CD4-positive, CD25-positive, alpha-beta regulatory T cell (primary cell): ENCODE measurements at regions not wholly inside any gene's neighbourhood (a gene's known extent, or its start where the extent isn't known, plus 50 kb on each side); places are given as distances from the start of the nearest gene placed in this dataset.

Source experiments
- ATAC-seq, 2 donors: fragments of 150-1000 bp; cut with Tn5 transposase; one replicate each; pipeline ENCODE4 v1.10.0; 2021; ENCODE audit warnings: low read depth in 2 of 2, moderate number of reproducible peaks in 2 of 2, moderate library complexity in 1 of 2
- DNase-seq, 3 donors: peaks; one replicate each; pipeline versions ENCODE4 v3.0.0 to v3.0.0-alpha.2; 2012 to 2022; ENCODE audit warnings: mixed read lengths in 1 of 3
- H3K27ac ChIP-seq: one replicate; pipeline ENCODE4 v1.7.0; 2013; ENCODE audit warnings: mild to moderate bottlenecking, low read length; ENCODE audit not compliant: insufficient read depth, poor library complexity, severe bottlenecking
- H3K27me3 ChIP-seq: one replicate; pipeline ENCODE4 v1.7.0; 2013; ENCODE audit warnings: low read length; ENCODE audit not compliant: control insufficient read depth, insufficient read depth
- H3K36me3 ChIP-seq: one replicate; pipeline ENCODE4 v1.7.0; 2013; ENCODE audit warnings: mild to moderate bottlenecking, low read length, moderate library complexity; ENCODE audit not compliant: control insufficient read depth, insufficient read depth
- H3K4me1 ChIP-seq: 2 replicates; pipeline ENCODE4 v1.7.0; 2013; ENCODE audit warnings: mild to moderate bottlenecking, low read length; ENCODE audit not compliant: insufficient read depth, control insufficient read depth, poor library complexity, severe bottlenecking
- H3K4me3 ChIP-seq: one replicate; pipeline ENCODE4 v1.7.0; 2013; ENCODE audit warnings: low read depth, mild to moderate bottlenecking, low read length, moderate library complexity
- H3K9me3 ChIP-seq, 2 experiments: 1 replicate in 1 of 2; 2 replicates in 1 of 2; pipeline ENCODE4 v1.7.0; 2013; ENCODE audit warnings: low read length in 2 of 2, mild to moderate bottlenecking in 1 of 2, moderate library complexity in 1 of 2; ENCODE audit not compliant: control insufficient read depth in 2 of 2
- H3K27ac Mint-ChIP-seq, 3 donors: one replicate each; pipeline ENCODE4 v1.8.0; 2020 to 2022; ENCODE audit warnings: mild to moderate bottlenecking in 3 of 3, mixed read lengths in 3 of 3, moderate library complexity in 2 of 3
- H3K27me3 Mint-ChIP-seq: one replicate; pipeline ENCODE4 v1.8.0; 2022; ENCODE audit warnings: mild to moderate bottlenecking, mixed read lengths
- H3K36me3 Mint-ChIP-seq: one replicate; pipeline ENCODE4 v1.8.0; 2020; ENCODE audit warnings: mixed read lengths
- H3K4me1 Mint-ChIP-seq, 4 donors: one replicate each; pipeline ENCODE4 v1.8.0; 2020 to 2022; ENCODE audit warnings: mixed read lengths in 4 of 4, mild to moderate bottlenecking in 1 of 4
- H3K4me3 Mint-ChIP-seq, 4 donors: one replicate each; pipeline ENCODE4 v1.8.0; 2020 to 2022; ENCODE audit warnings: mild to moderate bottlenecking in 4 of 4, mixed read lengths in 4 of 4, moderate library complexity in 3 of 4
- H3K9me3 Mint-ChIP-seq, 7 donors: one replicate each; pipeline ENCODE4 v1.8.0; 2020 to 2022; ENCODE audit warnings: mixed read lengths in 7 of 7, mild to moderate bottlenecking in 3 of 7, moderate library complexity in 2 of 7

- Histone ChIP-seq H3K27me3 (no peaks in the 10 kb centered on the region), H3K9me3 (peaks cover 0 to 3% of the 10 kb centered on the region in 2 experiments), H3K36me3 (no peaks in the 10 kb centered on the region), H3K4me1 (no peaks in the 10 kb centered on the region), H3K4me3 (no peak overlapping the region), H3K27ac (no peak overlapping the region)
- Mint-ChIP-seq H3K4me1 (no peaks in the 10 kb centered on the region), H3K4me3 (no peak overlapping the region), H3K36me3 (no peaks in the 10 kb centered on the region), H3K27me3 (no peaks in the 10 kb centered on the region), H3K27ac (no peak overlapping the region), H3K9me3 (peaks cover 2 to 17% (median 8%) of the 10 kb centered on the region in 7 donors)
- DNase-seq (no peak), ATAC-seq (no peak)
These were observed 447.0 kb upstream of the TCF4 start for GRCh38 chr18:56034949-56035348.

- Histone ChIP-seq H3K27me3 (no peaks in the 10 kb centered on the region), H3K4me1 (no peaks in the 10 kb centered on the region), H3K36me3 (no peaks in the 10 kb centered on the region), H3K9me3 (peaks cover 0 to 3% of the 10 kb centered on the region in 2 experiments), H3K27ac (no peak overlapping the region), H3K4me3 (no peak overlapping the region)
- no peaks in the 10 kb centered on the region for H3K36me3 Mint-ChIP-seq
- DNase-seq, result no peak
- no peaks in the 10 kb centered on the region for H3K27me3 Mint-ChIP-seq
- H3K4me1 Mint-ChIP-seq, result no peaks in the 10 kb centered on the region
- no peak overlapping the region for H3K27ac Mint-ChIP-seq
- peaks cover 2 to 10% (median 6%) of the 10 kb centered on the region in 7 donors for H3K9me3 Mint-ChIP-seq
- H3K4me3 Mint-ChIP-seq, result no peak overlapping the region
- no peak for ATAC-seq
These were observed 442.1 kb upstream of the TCF4 start for GRCh38 chr18:56030060-56030459.

DNA sequence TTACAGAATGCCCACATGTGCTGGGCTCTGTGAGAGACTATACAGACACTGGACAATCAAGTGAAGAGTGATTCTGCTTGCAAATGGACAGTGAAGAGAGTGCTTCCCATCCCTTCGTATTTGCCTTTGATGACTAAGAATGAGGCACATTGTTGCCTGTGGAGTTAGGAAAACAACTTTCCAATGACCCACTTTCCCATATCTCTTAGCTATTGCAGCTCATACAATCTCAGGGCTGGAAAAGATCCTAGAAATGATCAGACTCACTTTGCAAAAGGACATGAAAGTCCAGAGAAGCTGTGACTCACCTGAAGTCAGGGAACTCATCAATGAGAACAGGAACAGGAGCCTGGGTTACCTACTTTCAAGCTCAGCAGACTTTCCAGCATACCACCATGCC is 440.5 kb upstream of the TCF4 start:
- ATAC-seq (no peak), DNase-seq (no peak)
- Mint-ChIP-seq H3K4me1 (no peaks in the 10 kb centered on the region), H3K4me3 (no peak overlapping the region), H3K9me3 (peaks cover 0 to 9% (median 3%) of the 10 kb centered on the region in 7 donors), H3K27ac (no peak overlapping the region), H3K27me3 (no peaks in the 10 kb centered on the region), H3K36me3 (no peaks in the 10 kb centered on the region)
- no peak overlapping the region for H3K4me3 ChIP-seq
- H3K36me3 ChIP-seq, result no peaks in the 10 kb centered on the region
- no peaks in the 10 kb centered on the region for H3K27me3 ChIP-seq
- no peaks in the 10 kb centered on the region for H3K4me1 ChIP-seq
- H3K9me3 ChIP-seq, result peaks cover 0 to 3% of the 10 kb centered on the region in 2 experiments
- no peak overlapping the region for H3K27ac ChIP-seq

DNA sequence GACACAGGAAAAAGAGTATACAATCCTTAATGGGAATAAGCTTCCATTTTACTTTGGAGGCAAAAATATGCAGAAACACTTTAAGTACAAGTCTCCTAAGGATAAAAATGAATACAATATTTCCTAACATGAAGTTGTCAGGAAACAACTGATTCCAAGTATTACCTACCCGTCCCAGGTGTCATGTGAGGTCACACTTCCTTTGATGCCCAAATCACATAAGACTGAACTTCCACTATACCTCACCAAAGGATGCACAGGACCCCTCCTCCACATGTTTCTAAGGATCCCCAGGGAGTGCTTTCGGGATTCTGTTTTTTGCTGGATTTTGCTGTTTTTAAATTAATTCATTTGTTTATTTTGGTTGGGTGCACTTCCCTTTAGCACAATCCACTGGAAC is 438.5 kb upstream of the TCF4 start:
- H3K9me3 Mint-ChIP-seq, result peaks cover 0 to 12% (median 3%) of the 10 kb centered on the region in 7 donors
- H3K27ac ChIP-seq, result no peak overlapping the region
- H3K4me3 Mint-ChIP-seq, result no peak overlapping the region
- no peak for DNase-seq
- no peaks in the 10 kb centered on the region for H3K4me1 ChIP-seq
- no peaks in the 10 kb centered on the region for H3K27me3 Mint-ChIP-seq
- H3K36me3 Mint-ChIP-seq, result no peaks in the 10 kb centered on the region
- no peak for ATAC-seq
- H3K36me3 ChIP-seq, result no peaks in the 10 kb centered on the region
- H3K27me3 ChIP-seq, result no peaks in the 10 kb centered on the region
- no peak overlapping the region for H3K27ac Mint-ChIP-seq
- H3K4me3 ChIP-seq, result no peak overlapping the region
- H3K4me1 Mint-ChIP-seq, result no peaks in the 10 kb centered on the region
- H3K9me3 ChIP-seq, result no peaks in the 10 kb centered on the region

- H3K27me3 Mint-ChIP-seq, result no peaks in the 10 kb centered on the region
- no peaks in the 10 kb centered on the region for H3K9me3 ChIP-seq
These were observed 433.8 kb upstream of the TCF4 start for GRCh38 chr18:56021809-56022195.

GRCh38 chr18:56021136-56021808 is 433.3 kb upstream of the TCF4 start:
- no peak overlapping the region for H3K27ac Mint-ChIP-seq
- no peaks in the 10 kb centered on the region for H3K36me3 ChIP-seq
- no peaks in the 10 kb centered on the region for H3K9me3 ChIP-seq
- no peak for ATAC-seq
- H3K4me1 Mint-ChIP-seq, result no peaks in the 10 kb centered on the region
- H3K9me3 Mint-ChIP-seq, result peaks cover 0 to 10% (median 3%) of the 10 kb centered on the region in 7 donors
- no peaks in the 10 kb centered on the region for H3K36me3 Mint-ChIP-seq
- H3K27me3 ChIP-seq, result no peaks in the 10 kb centered on the region
- H3K27me3 Mint-ChIP-seq, result no peaks in the 10 kb centered on the region
- H3K4me3 ChIP-seq, result no peak overlapping the region
- no peak for DNase-seq
- no peak overlapping the region for H3K27ac ChIP-seq
- H3K4me1 ChIP-seq, result no peaks in the 10 kb centered on the region
- H3K4me3 Mint-ChIP-seq, result no peak overlapping the region

More at GRCh38 chr18:56021809-56022195, 433.8 kb upstream of the TCF4 start:
- H3K27me3 ChIP-seq, result no peaks in the 10 kb centered on the region
- no peak overlapping the region for H3K4me3 ChIP-seq
- DNase-seq, result no peak
- no peak overlapping the region for H3K4me3 Mint-ChIP-seq
- H3K36me3 Mint-ChIP-seq, result no peaks in the 10 kb centered on the region
- peaks cover 0 to 10% (median 3%) of the 10 kb centered on the region in 7 donors for H3K9me3 Mint-ChIP-seq
- no peak overlapping the region for H3K27ac Mint-ChIP-seq
- H3K27ac ChIP-seq, result no peak overlapping the region
- no peaks in the 10 kb centered on the region for H3K4me1 Mint-ChIP-seq
- H3K36me3 ChIP-seq, result no peaks in the 10 kb centered on the region
- no peak for ATAC-seq
- H3K4me1 ChIP-seq, result no peaks in the 10 kb centered on the region

DNA sequence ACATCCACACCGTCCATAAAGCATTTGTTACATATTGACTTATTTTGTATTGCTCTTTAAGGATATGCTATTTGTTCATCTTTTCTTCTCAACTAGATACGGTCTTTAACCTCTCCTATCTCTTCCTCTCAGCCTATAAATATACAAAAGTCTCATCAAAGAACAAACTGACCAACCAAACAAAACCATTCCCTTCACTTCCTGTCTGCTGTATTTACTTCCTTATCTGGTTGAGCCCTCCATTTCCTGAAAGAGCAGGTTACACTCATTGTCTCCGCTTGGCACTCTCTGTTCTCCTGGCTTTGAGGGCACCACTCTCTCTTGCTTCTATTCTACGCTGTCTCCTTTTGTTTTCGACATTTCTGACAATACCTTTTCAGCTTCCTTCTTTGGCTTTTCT is 431.9 kb upstream of the TCF4 start:
- Mint-ChIP-seq H3K36me3 (no peaks in the 10 kb centered on the region), H3K4me1 (no peaks in the 10 kb centered on the region), H3K27me3 (no peaks in the 10 kb centered on the region), H3K4me3 (no peak overlapping the region), H3K9me3 (peaks cover 3 to 10% (median 7%) of the 10 kb centered on the region in 7 donors), H3K27ac (no peak overlapping the region)
- Histone ChIP-seq H3K27me3 (no peaks in the 10 kb centered on the region), H3K27ac (no peak overlapping the region), H3K4me1 (no peaks in the 10 kb centered on the region), H3K4me3 (no peak overlapping the region), H3K9me3 (no peaks in the 10 kb centered on the region), H3K36me3 (no peaks in the 10 kb centered on the region)
- ATAC-seq (no peak), DNase-seq (no peak)

- Histone ChIP-seq H3K36me3 (no peaks in the 10 kb centered on the region), H3K4me3 (no peak overlapping the region), H3K27ac (no peak overlapping the region), H3K27me3 (no peaks in the 10 kb centered on the region), H3K4me1 (no peaks in the 10 kb centered on the region), H3K9me3 (no peaks in the 10 kb centered on the region)
- Mint-ChIP-seq H3K4me1 (no peaks in the 10 kb centered on the region), H3K9me3 (peaks cover 4 to 10% (median 7%) of the 10 kb centered on the region in 7 donors), H3K4me3 (no peak overlapping the region), H3K27me3 (no peaks in the 10 kb centered on the region), H3K36me3 (no peaks in the 10 kb centered on the region), H3K27ac (no peak overlapping the region)
- ATAC-seq (no peak), DNase-seq (no peak)
These were observed 431.2 kb upstream of the TCF4 start for GRCh38 chr18:56019156-56019555.
